ENCODE measurements at regions not wholly inside any gene's neighbourhood (a gene's known extent, or its start where the extent isn't known, plus 50 kb on each side); places are given as distances from the start of the nearest gene placed in this dataset.
"Not testable (repeated sequence)": the region's sequence is repeated elsewhere in the genome, so short reads cannot be mapped to it uniquely, and the experiment has no call there.

- H3K27me3 ChIP-seq (ENCODE audit: control insufficient read depth, insufficient read depth, low read length), result no peaks in the 10 kb centered on the region
- DNase-seq, result no peak
- no peaks in the 10 kb centered on the region for H3K4me1 ChIP-seq (ENCODE audit: control insufficient read depth, insufficient read depth, low read length)
- no CpG with 5 or more reads among the region's 1 CpG for WGBS (ENCODE audit: insufficient coverage)
- H3K9me3 ChIP-seq (replicated peaks; ENCODE audit: control insufficient read depth, low read depth, low read length), result no peaks in the 10 kb centered on the region
- no peak overlapping the region for H3K27ac ChIP-seq (ENCODE audit: low read length)
- H3K36me3 ChIP-seq (ENCODE audit: control insufficient read depth, insufficient read depth, low read length), result no peaks in the 10 kb centered on the region
- no peak overlapping the region for H3K4me3 ChIP-seq (ENCODE audit: low read length)
These were observed 714.0 kb downstream of the SEMA5A start for GRCh38 chr5:8831854-8832253.

- H3K4me3 ChIP-seq (ENCODE audit: low read length), result no peak overlapping the region
- no peak overlapping the region for H3K27ac ChIP-seq (ENCODE audit: low read length)
- H3K27me3 ChIP-seq (ENCODE audit: control insufficient read depth, insufficient read depth, low read length), result no peaks in the 10 kb centered on the region
- DNase-seq, result peak; percentile 31
- H3K9me3 ChIP-seq (replicated peaks; ENCODE audit: control insufficient read depth, low read depth, low read length), result no peaks in the 10 kb centered on the region
- 76% methylated on average over 21 of the region's 22 CpGs for WGBS (ENCODE audit: insufficient coverage)
- H3K36me3 ChIP-seq (ENCODE audit: control insufficient read depth, insufficient read depth, low read length), result no peaks in the 10 kb centered on the region
- peaks cover 3% of the 10 kb centered on the region for H3K4me1 ChIP-seq (ENCODE audit: control insufficient read depth, insufficient read depth, low read length)
These were observed 706.4 kb downstream of the SEMA5A start for GRCh38 chr5:8839361-8840055.

GRCh38 chr5:8840237-8840636 is 705.6 kb downstream of the SEMA5A start:
- H3K27me3 ChIP-seq (ENCODE audit: control insufficient read depth, insufficient read depth, low read length), result no peaks in the 10 kb centered on the region
- H3K9me3 ChIP-seq (replicated peaks; ENCODE audit: control insufficient read depth, low read depth, low read length), result no peaks in the 10 kb centered on the region
- no peaks in the 10 kb centered on the region for H3K36me3 ChIP-seq (ENCODE audit: control insufficient read depth, insufficient read depth, low read length)
- DNase-seq, result no peak
- 88% methylated on average over 27 of the region's 39 CpGs for WGBS (ENCODE audit: insufficient coverage)
- H3K27ac ChIP-seq (ENCODE audit: low read length), result no peak overlapping the region
- H3K4me1 ChIP-seq (ENCODE audit: control insufficient read depth, insufficient read depth, low read length), result peaks cover 3% of the 10 kb centered on the region
- no peak overlapping the region for H3K4me3 ChIP-seq (ENCODE audit: low read length)

GRCh38 chr5:8840746-8841145 is 705.1 kb downstream of the SEMA5A start:
- H3K27ac ChIP-seq (ENCODE audit: low read length); H3K4me1 ChIP-seq (ENCODE audit: control insufficient read depth, insufficient read depth, low read length); H3K9me3 ChIP-seq (replicated peaks; ENCODE audit: control insufficient read depth, low read depth, low read length); H3K27me3 ChIP-seq (ENCODE audit: control insufficient read depth, insufficient read depth, low read length); H3K36me3 ChIP-seq (ENCODE audit: control insufficient read depth, insufficient read depth, low read length); DNase-seq; H3K4me3 ChIP-seq (ENCODE audit: low read length): not testable (repeated sequence)
- WGBS (ENCODE audit: insufficient coverage), result 95% methylated on average over 7 of the region's 8 CpGs

GRCh38 chr5:8842971-8843551 is 702.8 kb downstream of the SEMA5A start:
- peaks cover 3% of the 10 kb centered on the region for H3K4me1 ChIP-seq (ENCODE audit: control insufficient read depth, insufficient read depth, low read length)
- DNase-seq, result peak; percentile 25
- WGBS (ENCODE audit: insufficient coverage), result 69% methylated on average over 4 of the region's 5 CpGs
- H3K36me3 ChIP-seq (ENCODE audit: control insufficient read depth, insufficient read depth, low read length), result no peaks in the 10 kb centered on the region
- no peaks in the 10 kb centered on the region for H3K27me3 ChIP-seq (ENCODE audit: control insufficient read depth, insufficient read depth, low read length)
- H3K4me3 ChIP-seq (ENCODE audit: low read length), result no peak overlapping the region
- peak overlapping the region; percentile 35 for H3K27ac ChIP-seq (ENCODE audit: low read length)
- no peaks in the 10 kb centered on the region for H3K9me3 ChIP-seq (replicated peaks; ENCODE audit: control insufficient read depth, low read depth, low read length)

GRCh38 chr5:8843771-8844170 is 702.1 kb downstream of the SEMA5A start:
- Histone ChIP-seq H3K4me1 (ENCODE audit: control insufficient read depth, insufficient read depth, low read length) (peaks cover 3% of the 10 kb centered on the region), H3K36me3 (ENCODE audit: control insufficient read depth, insufficient read depth, low read length) (no peaks in the 10 kb centered on the region), H3K27ac (ENCODE audit: low read length) (peak overlapping the region; percentile 35), H3K4me3 (ENCODE audit: low read length) (no peak overlapping the region), H3K9me3 (replicated peaks; ENCODE audit: control insufficient read depth, low read depth, low read length) (no peaks in the 10 kb centered on the region), H3K27me3 (ENCODE audit: control insufficient read depth, insufficient read depth, low read length) (no peaks in the 10 kb centered on the region)
- DNase-seq, result peak; percentile 84
- 0% methylated on average over 2 of the region's 7 CpGs for WGBS (ENCODE audit: insufficient coverage)

- WGBS (ENCODE audit: insufficient coverage), result 61% methylated on average over 3 of the region's 5 CpGs
- DNase-seq, result no peak
- Histone ChIP-seq H3K27ac (ENCODE audit: low read length) (peak overlapping the region; percentile 7), H3K9me3 (replicated peaks; ENCODE audit: control insufficient read depth, low read depth, low read length) (no peaks in the 10 kb centered on the region), H3K36me3 (ENCODE audit: control insufficient read depth, insufficient read depth, low read length) (no peaks in the 10 kb centered on the region), H3K27me3 (ENCODE audit: control insufficient read depth, insufficient read depth, low read length) (no peaks in the 10 kb centered on the region), H3K4me1 (ENCODE audit: control insufficient read depth, insufficient read depth, low read length) (peaks cover 3% of the 10 kb centered on the region), H3K4me3 (ENCODE audit: low read length) (no peak overlapping the region)
These were observed 701.7 kb downstream of the SEMA5A start for GRCh38 chr5:8844206-8844605.

- H3K27me3 ChIP-seq (ENCODE audit: control insufficient read depth, insufficient read depth, low read length), result no peaks in the 10 kb centered on the region
- H3K36me3 ChIP-seq (ENCODE audit: control insufficient read depth, insufficient read depth, low read length), result no peaks in the 10 kb centered on the region
- no peaks in the 10 kb centered on the region for H3K9me3 ChIP-seq (replicated peaks; ENCODE audit: control insufficient read depth, low read depth, low read length)
- H3K4me3 ChIP-seq (ENCODE audit: low read length), result no peak overlapping the region
- DNase-seq, result no peak
- H3K4me1 ChIP-seq (ENCODE audit: control insufficient read depth, insufficient read depth, low read length), result peaks cover 3% of the 10 kb centered on the region
- no CpG with 5 or more reads among the region's 6 CpGs for WGBS (ENCODE audit: insufficient coverage)
- no peak overlapping the region for H3K27ac ChIP-seq (ENCODE audit: low read length)
These were observed 701.0 kb downstream of the SEMA5A start for GRCh38 chr5:8844847-8845246.

GRCh38 chr5:8845296-8845695 is 700.6 kb downstream of the SEMA5A start:
- Histone ChIP-seq H3K4me1 (ENCODE audit: control insufficient read depth, insufficient read depth, low read length) (peaks cover 3% of the 10 kb centered on the region), H3K27me3 (ENCODE audit: control insufficient read depth, insufficient read depth, low read length) (no peaks in the 10 kb centered on the region), H3K36me3 (ENCODE audit: control insufficient read depth, insufficient read depth, low read length) (no peaks in the 10 kb centered on the region), H3K27ac (ENCODE audit: low read length) (no peak overlapping the region), H3K9me3 (replicated peaks; ENCODE audit: control insufficient read depth, low read depth, low read length) (no peaks in the 10 kb centered on the region), H3K4me3 (ENCODE audit: low read length) (no peak overlapping the region)
- WGBS (ENCODE audit: insufficient coverage), result 76% methylated on average over 3 of the region's 5 CpGs
- no peak for DNase-seq

- H3K27me3 ChIP-seq (ENCODE audit: control insufficient read depth, insufficient read depth, low read length), result no peaks in the 10 kb centered on the region
- 78% methylated on average over 3 of the region's 7 CpGs for WGBS (ENCODE audit: insufficient coverage)
- H3K9me3 ChIP-seq (replicated peaks; ENCODE audit: control insufficient read depth, low read depth, low read length), result no peaks in the 10 kb centered on the region
- no peak overlapping the region for H3K4me3 ChIP-seq (ENCODE audit: low read length)
- DNase-seq, result no peak
- peaks cover 1% of the 10 kb centered on the region for H3K4me1 ChIP-seq (ENCODE audit: control insufficient read depth, insufficient read depth, low read length)
- H3K36me3 ChIP-seq (ENCODE audit: control insufficient read depth, insufficient read depth, low read length), result no peaks in the 10 kb centered on the region
- no peak overlapping the region for H3K27ac ChIP-seq (ENCODE audit: low read length)
These were observed 697.5 kb downstream of the SEMA5A start for GRCh38 chr5:8848366-8848765.

All from muscle of leg (tissue), 3 donors.